MCF 10A (cell line): ENCODE measurements at regions not wholly inside any gene's neighbourhood (a gene's known extent, or its start where the extent isn't known, plus 50 kb on each side); places are given as distances from the start of the nearest gene placed in this dataset.

Experiments
- BruUV-seq: library from RNA; stranded (reverse); fragments of 400-500 nt; replicated peaks from 2 replicates; lab custom pipeline; 2021; lab: Mats Ljungman, UMichigan
- CTCF ChIA-PET: fragments of 300-600 bp; sonication (Branson Sonifier 250); formaldehyde crosslinking; extraction: SDS; loops from one replicate; lab custom pipeline; 2021; ENCODE audit warnings: antibody characterized with exemption, inconsistent platforms; lab: Yijun Ruan, JAX
- POLR2A ChIA-PET: fragments of 300-600, 350-650 bp; sonication (Branson Sonifier 250); formaldehyde crosslinking; extraction: SDS; loops from one replicate; lab custom pipeline; 2020; ENCODE audit warnings: antibody characterized with exemption, inconsistent platforms; lab: Yijun Ruan, JAX
- DNase-seq: peaks from one replicate; pipeline ENCODE4 v3.0.0-alpha.2; 2018; ENCODE audit not compliant: unreplicated experiment
- H3K27ac Mint-ChIP-seq: one replicate; pipeline ENCODE4 v1.8.0; 2022; ENCODE audit warnings: mild to moderate bottlenecking, low read depth, mixed read lengths; ENCODE audit not compliant: unreplicated experiment
- H3K27me3 Mint-ChIP-seq: one replicate; pipeline ENCODE4 v1.8.0; 2022; ENCODE audit warnings: mixed read lengths; ENCODE audit not compliant: insufficient read depth, unreplicated experiment
- H3K36me3 Mint-ChIP-seq: one replicate; pipeline ENCODE4 v1.8.0; 2022; ENCODE audit warnings: mild to moderate bottlenecking, moderate library complexity, mixed read lengths; ENCODE audit not compliant: insufficient read depth, unreplicated experiment
- H3K4me1 Mint-ChIP-seq: one replicate; pipeline ENCODE4 v1.8.0; 2022; ENCODE audit warnings: mixed read lengths; ENCODE audit not compliant: insufficient read depth, unreplicated experiment
- H3K4me3 Mint-ChIP-seq: one replicate; pipeline ENCODE4 v1.8.0; 2022; ENCODE audit warnings: mild to moderate bottlenecking, moderate library complexity, mixed read lengths; ENCODE audit not compliant: unreplicated experiment
- H3K9me3 Mint-ChIP-seq: one replicate; pipeline ENCODE4 v1.8.0; 2022; ENCODE audit warnings: mixed read lengths; ENCODE audit not compliant: unreplicated experiment
- intact Hi-C: fragments of 100-400 bp; cut with micrococcal nuclease; formaldehyde crosslinking; loops from 2 replicates; pipeline ENCODE4 v1.14.1; 2022
- TF ChIP-seq, protein P1 (sequence below): fragments of 200-600 bp; IDR thresholded peaks from one replicate; pipeline ENCODE4 v1.8.0; 2022; ENCODE audit warnings: antibody characterized with exemption, mild to moderate bottlenecking; ENCODE audit not compliant: unreplicated experiment

DNA sequence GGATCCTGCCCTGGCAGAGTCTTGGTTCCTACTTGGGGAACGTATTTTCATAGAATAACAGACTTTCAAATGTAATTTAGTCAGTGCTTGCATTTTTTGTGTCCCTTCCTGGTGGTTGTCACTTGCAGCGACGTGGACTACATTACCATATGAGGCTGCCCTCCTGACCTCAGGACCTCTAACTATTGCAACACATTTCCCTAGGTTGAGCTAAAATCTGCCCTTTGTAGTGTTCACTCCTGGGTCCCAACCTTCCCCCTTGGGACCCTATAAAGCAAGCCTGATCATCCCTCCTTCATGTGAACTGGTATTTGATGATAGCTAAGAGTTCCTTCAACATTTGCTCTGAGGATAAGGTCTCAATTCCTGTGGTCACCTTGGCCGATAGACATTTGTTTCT lies 95.6 kb upstream of the CACNA1E start:
- H3K4me3 Mint-ChIP-seq: no peak overlapping the region
- ChIA-PET CTCF (interaction anchor here (0.6 to 1.1 kb wide), 3 partner anchors 155 to 920 kb away, joined by 3 to 4 read pairs (median 4); no protein-coding TSS in a partner anchor), POLR2A (no interaction called here)
- BruUV-seq: no TSS peak
- intact Hi-C loops: no loop called here
- H3K9me3 Mint-ChIP-seq: no peaks in the 10 kb centered on the region
- H3K4me1 Mint-ChIP-seq: peaks cover 17% of the 10 kb centered on the region
- H3K36me3 Mint-ChIP-seq: no peaks in the 10 kb centered on the region
- peaks cover 19% of the 10 kb centered on the region for H3K27me3 Mint-ChIP-seq
- H3K27ac Mint-ChIP-seq: no peak overlapping the region
- DNase-seq: no peak
- TF ChIP-seq, protein P1, sequence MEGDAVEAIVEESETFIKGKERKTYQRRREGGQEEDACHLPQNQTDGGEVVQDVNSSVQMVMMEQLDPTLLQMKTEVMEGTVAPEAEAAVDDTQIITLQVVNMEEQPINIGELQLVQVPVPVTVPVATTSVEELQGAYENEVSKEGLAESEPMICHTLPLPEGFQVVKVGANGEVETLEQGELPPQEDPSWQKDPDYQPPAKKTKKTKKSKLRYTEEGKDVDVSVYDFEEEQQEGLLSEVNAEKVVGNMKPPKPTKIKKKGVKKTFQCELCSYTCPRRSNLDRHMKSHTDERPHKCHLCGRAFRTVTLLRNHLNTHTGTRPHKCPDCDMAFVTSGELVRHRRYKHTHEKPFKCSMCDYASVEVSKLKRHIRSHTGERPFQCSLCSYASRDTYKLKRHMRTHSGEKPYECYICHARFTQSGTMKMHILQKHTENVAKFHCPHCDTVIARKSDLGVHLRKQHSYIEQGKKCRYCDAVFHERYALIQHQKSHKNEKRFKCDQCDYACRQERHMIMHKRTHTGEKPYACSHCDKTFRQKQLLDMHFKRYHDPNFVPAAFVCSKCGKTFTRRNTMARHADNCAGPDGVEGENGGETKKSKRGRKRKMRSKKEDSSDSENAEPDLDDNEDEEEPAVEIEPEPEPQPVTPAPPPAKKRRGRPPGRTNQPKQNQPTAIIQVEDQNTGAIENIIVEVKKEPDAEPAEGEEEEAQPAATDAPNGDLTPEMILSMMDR: no peak

DNA sequence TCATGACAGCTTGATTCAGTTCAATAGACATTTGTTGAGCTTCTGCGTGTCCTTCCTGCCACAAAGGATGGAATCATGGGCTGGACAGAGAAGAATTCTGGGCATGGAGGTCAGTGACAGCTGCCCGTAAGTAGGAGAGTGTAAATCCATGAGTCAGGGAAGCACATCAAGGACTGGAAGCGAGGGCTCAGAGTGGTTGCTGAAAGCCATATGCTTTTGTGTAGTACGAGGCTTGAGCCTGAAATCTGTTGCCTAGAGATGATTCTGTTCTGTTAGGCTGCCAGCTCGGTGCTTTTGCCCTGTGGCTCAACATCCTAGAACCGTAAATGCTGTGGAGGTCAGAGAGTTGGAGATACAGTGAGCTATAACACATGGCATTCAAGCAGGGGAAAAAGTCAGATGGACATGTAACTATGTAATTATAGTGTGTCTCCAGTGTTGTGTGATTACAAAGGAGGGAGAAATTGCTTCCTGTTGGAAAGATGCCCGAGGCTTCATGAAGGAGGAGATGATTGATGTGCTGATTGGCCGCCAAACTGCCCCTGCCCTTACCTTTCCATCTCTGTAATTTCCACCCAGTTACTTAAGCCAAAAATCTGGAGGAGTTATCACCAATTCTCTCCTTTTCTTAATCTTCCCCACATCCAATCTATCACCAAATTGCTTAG lies 92.8 kb upstream of the CACNA1E start:
- CTCF ChIA-PET: interaction anchor here (0.8 to 1.3 kb wide), 4 partner anchors 7 to 202 kb away, joined by 3 to 4 read pairs (median 4); no protein-coding TSS in a partner anchor
- Mint-ChIP-seq H3K4me1 (peaks cover 20% of the 10 kb centered on the region), H3K36me3 (no peaks in the 10 kb centered on the region), H3K27me3 (peaks cover 19% of the 10 kb centered on the region), H3K27ac (no peak overlapping the region), H3K9me3 (no peaks in the 10 kb centered on the region), H3K4me3 (no peak overlapping the region)
- BruUV-seq: no TSS peak
- POLR2A ChIA-PET: no interaction called here
- DNase-seq: peak; percentile 47
- intact Hi-C loops: no loop called here
- TF ChIP-seq, protein P1: no peak

DNA sequence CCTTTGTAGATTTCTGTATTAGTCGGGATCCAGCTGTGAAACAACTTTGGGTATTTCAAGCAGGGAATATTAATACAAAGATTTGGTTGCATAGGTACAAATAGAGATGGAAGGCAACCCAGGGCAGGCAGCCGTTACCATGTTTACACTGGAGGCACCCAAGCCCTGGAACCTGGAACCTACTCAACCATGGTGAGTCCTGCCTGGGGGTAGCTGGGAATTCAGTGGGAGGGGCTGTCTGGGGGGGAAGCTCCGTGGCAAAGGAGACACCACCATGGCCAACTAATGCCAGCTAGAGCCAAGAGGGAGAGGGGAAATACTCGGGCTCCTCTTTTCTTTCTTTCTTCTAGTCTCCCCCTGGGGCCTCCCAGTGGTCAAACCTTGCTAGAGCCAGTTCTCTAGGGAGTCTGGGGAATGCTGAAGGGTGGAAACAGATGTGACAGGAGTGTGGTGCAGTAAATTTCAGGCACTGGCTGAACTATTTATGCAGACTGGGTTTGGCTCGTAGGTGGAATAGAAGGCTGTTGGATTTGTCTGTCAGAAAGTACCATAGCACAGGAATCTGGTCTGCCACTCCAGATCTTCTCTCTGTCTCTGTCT lies 91.9 kb upstream of the CACNA1E start:
- H3K27ac Mint-ChIP-seq: no peak overlapping the region
- H3K4me3 Mint-ChIP-seq: no peak overlapping the region
- CTCF ChIA-PET: interaction anchor here (0.6 to 1.0 kb wide), 5 partner anchors 115 to 511 kb away, joined by 3 to 4 read pairs (median 3); no protein-coding TSS in a partner anchor
- H3K27me3 Mint-ChIP-seq: peaks cover 11% of the 10 kb centered on the region
- H3K36me3 Mint-ChIP-seq: no peaks in the 10 kb centered on the region
- H3K4me1 Mint-ChIP-seq: peaks cover 20% of the 10 kb centered on the region
- no peaks in the 10 kb centered on the region for H3K9me3 Mint-ChIP-seq
- intact Hi-C loops: no loop called here
- POLR2A ChIA-PET: no interaction called here
- TF ChIP-seq, protein P1: no peak
- BruUV-seq: no TSS peak
- peak; percentile 32 for DNase-seq

DNA sequence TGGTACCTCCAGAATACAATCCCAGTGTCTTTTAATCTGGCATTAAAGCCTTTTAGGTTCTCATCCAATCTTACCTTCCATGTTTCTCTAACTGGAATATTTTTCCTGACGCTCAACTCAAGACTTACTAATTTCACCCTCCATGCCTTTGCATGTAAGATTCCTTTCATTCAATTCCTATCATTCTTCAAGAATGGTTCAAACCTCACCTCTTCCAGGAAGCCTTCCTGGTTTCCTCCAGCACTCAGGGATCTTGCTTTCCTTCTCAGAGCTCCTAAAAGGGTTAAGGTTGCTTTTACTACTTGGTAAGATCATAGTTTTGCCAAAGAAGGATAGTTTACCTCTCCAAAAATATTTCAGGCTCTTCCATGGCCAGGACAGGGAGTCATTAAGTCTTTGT lies 91.2 kb upstream of the CACNA1E start:
- no TSS peak for BruUV-seq
- no peak overlapping the region for H3K4me3 Mint-ChIP-seq
- no peak overlapping the region for H3K27ac Mint-ChIP-seq
- TF ChIP-seq, protein P1: no peak
- H3K27me3 Mint-ChIP-seq: peaks cover 11% of the 10 kb centered on the region
- no peak for DNase-seq
- H3K4me1 Mint-ChIP-seq: peaks cover 20% of the 10 kb centered on the region
- ChIA-PET CTCF (interaction anchor here (0.7 kb wide), 2 partner anchors 203 to 207 kb away, joined by 3 to 4 read pairs; no protein-coding TSS in a partner anchor), POLR2A (interaction anchor here (0.6 kb wide), 1 partner anchor 18 kb away, joined by 4 read pairs; no protein-coding TSS in a partner anchor)
- H3K9me3 Mint-ChIP-seq: no peaks in the 10 kb centered on the region
- intact Hi-C loops: no loop called here
- H3K36me3 Mint-ChIP-seq: no peaks in the 10 kb centered on the region
